CD14-positive monocyte (primary cell): ENCODE measurements at regions not wholly inside any gene's neighbourhood (a gene's known extent, or its start where the extent isn't known, plus 50 kb on each side); places are given as distances from the start of the nearest gene placed in this dataset.

Source experiments
- DNase-seq, 3 donors: peaks; one replicate each; pipeline ENCODE4 v3.0.0-alpha.2; 2011 to 2022
- H2AFZ ChIP-seq: 2 replicates; pipeline ENCODE4 v1.6.0; 2012; ENCODE audit warnings: mild to moderate bottlenecking, low read depth, low read length, inconsistent platforms; ENCODE audit not compliant: insufficient read depth, poor library complexity, severe bottlenecking
- H3K27ac ChIP-seq, 2 donors: 1 replicate in 1 of 2; 2 replicates in 1 of 2; pipeline ENCODE4 v1.5.1; 2012 to 2013; ENCODE audit warnings: low read length in 2 of 2, control low read depth in 1 of 2, inconsistent platforms in 1 of 2, low read depth in 1 of 2, mild to moderate bottlenecking in 1 of 2
- H3K27me3 ChIP-seq, 2 donors: one replicate each; pipeline versions ENCODE4 v1.6.0 to v1.6.1; 2011 to 2013; ENCODE audit warnings: low read length in 2 of 2; ENCODE audit not compliant: control insufficient read depth in 2 of 2, insufficient read depth in 2 of 2
- H3K36me3 ChIP-seq, 2 donors: replicated peaks in 1 of 2; 1 replicate in 1 of 2; 2 replicates in 1 of 2; pipeline versions ENCODE4 v1.5.1 to v1.6.1; 2012 to 2013; ENCODE audit warnings: low read length in 2 of 2, control low read depth in 1 of 2, inconsistent platforms in 1 of 2, mild to moderate bottlenecking in 1 of 2; ENCODE audit not compliant: insufficient read depth in 2 of 2, control insufficient read depth in 1 of 2
- H3K4me1 ChIP-seq, 2 donors: 1 replicate in 1 of 2; 2 replicates in 1 of 2; pipeline versions ENCODE4 v1.5.1 to v1.6.1; 2012 to 2013; ENCODE audit warnings: low read length in 2 of 2, control low read depth in 1 of 2, inconsistent platforms in 1 of 2, mild to moderate bottlenecking in 1 of 2, moderate library complexity in 1 of 2; ENCODE audit not compliant: insufficient read depth in 2 of 2, control insufficient read depth in 1 of 2
- H3K4me2 ChIP-seq: replicated peaks from 2 replicates; pipeline ENCODE3; 2012; ENCODE audit warnings: low read length, moderate library complexity, mild to moderate bottlenecking; ENCODE audit not compliant: poor library complexity, severe bottlenecking; ENCODE audit errors: extremely low read depth
- H3K4me3 ChIP-seq, 3 experiments: fragments of 200-600 bp in 1 of 3; sonication (generic) in 1 of 3; replicated peaks in 1 of 3; 1 replicate in 2 of 3; 2 replicates in 1 of 3; pipeline ENCODE4 v1.5.1; 2011 to 2013; ENCODE audit warnings: low read length in 3 of 3, mild to moderate bottlenecking in 3 of 3, control low read depth in 2 of 3, low read depth in 2 of 3, inconsistent platforms in 1 of 3, moderate library complexity in 1 of 3
- H3K79me2 ChIP-seq: 2 replicates; pipeline ENCODE4 v1.6.0; 2012; ENCODE audit warnings: mild to moderate bottlenecking, control low read depth, inconsistent platforms, low read length, moderate library complexity; ENCODE audit not compliant: insufficient read depth
- H3K9ac ChIP-seq: 2 replicates; pipeline ENCODE4 v1.6.0; 2017; ENCODE audit warnings: low read length, mild to moderate bottlenecking; ENCODE audit not compliant: insufficient read depth, poor library complexity, severe bottlenecking
- H3K9me3 ChIP-seq, 2 donors: replicated peaks in 1 of 2; 1 replicate in 1 of 2; 2 replicates in 1 of 2; pipeline versions ENCODE4 v1.5.1 to v1.6.1; 2012 to 2013; ENCODE audit warnings: low read length in 2 of 2, control low read depth in 1 of 2; ENCODE audit not compliant: control insufficient read depth in 1 of 2, insufficient read depth in 1 of 2
- H4K20me1 ChIP-seq: 2 replicates; pipeline ENCODE4 v1.6.0; 2012; ENCODE audit warnings: mild to moderate bottlenecking, low read length, control low read depth, moderate library complexity; ENCODE audit not compliant: insufficient read depth
- H3K27ac Mint-ChIP-seq, 7 donors: one replicate each; pipeline ENCODE4 v1.8.0; 2020; ENCODE audit warnings: mild to moderate bottlenecking in 7 of 7, mixed read lengths in 7 of 7, moderate library complexity in 6 of 7, inconsistent platforms in 2 of 7
- H3K27me3 Mint-ChIP-seq, 3 donors: one replicate each; pipeline ENCODE4 v1.8.0; 2021 to 2022; ENCODE audit warnings: low read depth in 3 of 3, mild to moderate bottlenecking in 3 of 3, mixed read lengths in 3 of 3, moderate library complexity in 3 of 3, inconsistent platforms in 1 of 3
- H3K36me3 Mint-ChIP-seq, 2 donors: one replicate each; pipeline ENCODE4 v1.8.0; 2020; ENCODE audit warnings: mixed read lengths in 2 of 2, inconsistent platforms in 1 of 2, mild to moderate bottlenecking in 1 of 2
- H3K4me1 Mint-ChIP-seq: one replicate; pipeline ENCODE4 v1.8.0; 2020; ENCODE audit warnings: mild to moderate bottlenecking, mixed read lengths
- H3K4me3 Mint-ChIP-seq, 2 donors: one replicate each; pipeline ENCODE4 v1.8.0; 2020; ENCODE audit warnings: mild to moderate bottlenecking in 2 of 2, mixed read lengths in 2 of 2, moderate library complexity in 1 of 2
- H3K9me3 Mint-ChIP-seq, 7 donors: one replicate each; pipeline ENCODE4 v1.8.0; 2020 to 2022; ENCODE audit warnings: mixed read lengths in 7 of 7, mild to moderate bottlenecking in 6 of 7, moderate library complexity in 6 of 7, inconsistent platforms in 2 of 7
- CTCF ChIP-seq: fragments of 200-600 bp; IDR thresholded peaks from one replicate; pipeline ENCODE4 v1.8.0; 2022; ENCODE audit warnings: antibody characterized with exemption, mild to moderate bottlenecking
- WGBS: methylation state at CpG from one replicate; pipeline ENCODE4 v1.1.5; 2013; ENCODE audit warnings: missing lambda C conversion rate; ENCODE audit not compliant: insufficient coverage; 5-methylcytosine and 5-hydroxymethylcytosine counted together
- intact Hi-C, 2 donors: fragments of 100-400 bp; cut with micrococcal nuclease; formaldehyde crosslinking; loops; one replicate each; pipeline versions ENCODE4 v1.15.0 to v1.15.1; 2023

GRCh38 chr4:159425737-159426305 is 322.9 kb downstream of the RAPGEF2 start:
- no peak overlapping the region for H2AFZ ChIP-seq
- no peaks in the 10 kb centered on the region for H4K20me1 ChIP-seq
- H3K27ac Mint-ChIP-seq, result no peak overlapping the region
- peaks cover 3 to 7% (median 5%) of the 10 kb centered on the region in 3 donors for H3K27me3 Mint-ChIP-seq
- WGBS, result 100% methylated on average over 1 of the region's 4 CpGs
- H3K27me3 ChIP-seq, result no peaks in the 10 kb centered on the region
- no peak overlapping the region for H3K4me3 ChIP-seq
- H3K9ac ChIP-seq, result no peak overlapping the region
- DNase-seq, result no peak
- no peaks in the 10 kb centered on the region for H3K79me2 ChIP-seq
- no peaks in the 10 kb centered on the region for H3K36me3 Mint-ChIP-seq
- H3K4me1 Mint-ChIP-seq, result peaks cover 23% of the 10 kb centered on the region
- H3K4me1 ChIP-seq, result peaks cover 7 to 10% of the 10 kb centered on the region in 2 donors
- peaks cover 0 to 5% of the 10 kb centered on the region in 2 donors for H3K9me3 ChIP-seq
- H3K27ac ChIP-seq, result no peak overlapping the region
- peaks cover 0 to 3% (median 0%) of the 10 kb centered on the region in 7 donors for H3K9me3 Mint-ChIP-seq
- H3K4me3 Mint-ChIP-seq, result no peak overlapping the region
- TF ChIP-seq CTCF, result no peak
- intact Hi-C loops, result no loop called here
- H3K4me2 ChIP-seq, result no peak overlapping the region
- H3K36me3 ChIP-seq, result no peaks in the 10 kb centered on the region

GRCh38 chr4:159428293-159428692 is 325.4 kb downstream of the RAPGEF2 start:
- H3K4me3 Mint-ChIP-seq, result no peak overlapping the region
- H3K4me1 ChIP-seq, result peaks cover 0 to 4% of the 10 kb centered on the region in 2 donors
- no peak overlapping the region for H3K9ac ChIP-seq
- peaks cover 0 to 3% (median 0%) of the 10 kb centered on the region in 7 donors for H3K9me3 Mint-ChIP-seq
- H3K4me3 ChIP-seq, result no peak overlapping the region
- H3K36me3 ChIP-seq, result no peaks in the 10 kb centered on the region
- H3K27me3 Mint-ChIP-seq, result peaks cover 6 to 11% (median 7%) of the 10 kb centered on the region in 3 donors
- no peak overlapping the region for H3K4me2 ChIP-seq
- H3K9me3 ChIP-seq, result no peaks in the 10 kb centered on the region
- H4K20me1 ChIP-seq, result no peaks in the 10 kb centered on the region
- peaks cover 12% of the 10 kb centered on the region for H3K4me1 Mint-ChIP-seq
- H3K36me3 Mint-ChIP-seq, result no peaks in the 10 kb centered on the region
- H3K27me3 ChIP-seq, result no peaks in the 10 kb centered on the region
- intact Hi-C loops, result no loop called here
- no peak for TF ChIP-seq CTCF
- 100% methylated on average over 1 of the region's 5 CpGs for WGBS
- H2AFZ ChIP-seq, result no peak overlapping the region
- no peak for DNase-seq
- H3K27ac ChIP-seq, result no peak overlapping the region
- H3K27ac Mint-ChIP-seq, result no peak overlapping the region
- H3K79me2 ChIP-seq, result no peaks in the 10 kb centered on the region
